ENCODE measurements at regions not wholly inside any gene's neighbourhood (a gene's known extent, or its start where the extent isn't known, plus 50 kb on each side); places are given as distances from the start of the nearest gene placed in this dataset.
"Not testable (repeated sequence)": the region's sequence is repeated elsewhere in the genome, so short reads cannot be mapped to it uniquely, and the experiment has no call there.

DNA sequence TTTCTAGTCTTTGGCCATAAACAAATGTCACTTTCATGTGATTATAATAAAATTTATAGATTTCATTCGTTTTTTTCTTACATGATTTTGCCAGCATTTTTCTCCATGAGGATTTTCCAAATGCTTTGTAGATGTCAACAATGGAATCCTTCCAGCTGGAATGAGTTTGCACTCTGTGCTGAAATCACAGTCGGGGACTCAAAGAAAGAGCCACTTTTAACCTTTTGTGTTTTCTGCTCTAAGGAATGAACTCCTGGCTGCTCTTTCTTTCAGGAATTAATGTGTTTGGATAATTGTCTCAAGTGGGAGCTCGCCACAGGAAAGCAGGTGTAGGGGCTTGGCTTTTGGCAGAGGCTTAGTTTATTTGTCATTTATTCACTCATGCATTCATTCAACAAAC is 372.3 kb upstream of the SALL1 start:
- Histone ChIP-seq H3K27ac (ENCODE audit: low read depth, low read length) (no peak overlapping the region), H3K9me3 (ENCODE audit: control insufficient read depth in 1 of 2, insufficient read depth in 1 of 2, low read depth in 1 of 2, low read length in 2 of 2) (peaks cover 0 to 15% of the 10 kb centered on the region in 2 experiments; a peak in 2 of 4 replicates), H3K4me3 (replicated peaks in 1 of 2; ENCODE audit: low read depth in 1 of 2, low read length in 2 of 2) (no peak overlapping the region), H3K9ac (ENCODE audit: low read length) (no peak overlapping the region), H3K27me3 (ENCODE audit: insufficient read depth, low read length) (no peaks in the 10 kb centered on the region), H3K4me1 (ENCODE audit: control insufficient read depth in 1 of 2, insufficient read depth in 2 of 2, low read length in 2 of 2) (no peaks in the 10 kb centered on the region), H3K4me2 (ENCODE audit: low read length) (no peak overlapping the region), H2AFZ (ENCODE audit: low read depth, low read length, poor library complexity, severe bottlenecking) (no peak overlapping the region), H4K20me1 (ENCODE audit: insufficient read depth) (no peaks in the 10 kb centered on the region), H3K79me2 (ENCODE audit: insufficient read depth, low read length) (no peaks in the 10 kb centered on the region), H3K9me2 (ENCODE audit: insufficient read depth) (no peaks in the 10 kb centered on the region), H3K36me3 (ENCODE audit: control insufficient read depth in 1 of 2, insufficient read depth in 2 of 2, low read length in 2 of 2) (no peaks in the 10 kb centered on the region)
- ChIA-PET POLR2A (no interaction called here), CTCF (no interaction called here), RAD21 (ENCODE audit: low non-redundant PET in 1 of 2, low total read pairs in 2 of 2, uncharacterized antibody in 2 of 2, unreplicated experiment in 2 of 2) (no interaction called here)
- no peak for ATAC-seq
- TF ChIP-seq CBX3 (IDR thresholded peaks at IDR 0.05; ENCODE audit: low read depth), result no peak
- no peak for TF ChIP-seq ZNF274 (IDR thresholded peaks at IDR 0.05; ENCODE audit: low read depth, low read length)
- no peak for TF ChIP-seq CEBPB (IDR thresholded peaks at IDR 0.05; ENCODE audit: low read depth)
- TF ChIP-seq YY1 (IDR thresholded peaks at IDR 0.05; ENCODE audit: extremely low read depth, insufficient replicate concordance, low read depth, low read length), result no peak
- TF ChIP-seq, protein P1, sequence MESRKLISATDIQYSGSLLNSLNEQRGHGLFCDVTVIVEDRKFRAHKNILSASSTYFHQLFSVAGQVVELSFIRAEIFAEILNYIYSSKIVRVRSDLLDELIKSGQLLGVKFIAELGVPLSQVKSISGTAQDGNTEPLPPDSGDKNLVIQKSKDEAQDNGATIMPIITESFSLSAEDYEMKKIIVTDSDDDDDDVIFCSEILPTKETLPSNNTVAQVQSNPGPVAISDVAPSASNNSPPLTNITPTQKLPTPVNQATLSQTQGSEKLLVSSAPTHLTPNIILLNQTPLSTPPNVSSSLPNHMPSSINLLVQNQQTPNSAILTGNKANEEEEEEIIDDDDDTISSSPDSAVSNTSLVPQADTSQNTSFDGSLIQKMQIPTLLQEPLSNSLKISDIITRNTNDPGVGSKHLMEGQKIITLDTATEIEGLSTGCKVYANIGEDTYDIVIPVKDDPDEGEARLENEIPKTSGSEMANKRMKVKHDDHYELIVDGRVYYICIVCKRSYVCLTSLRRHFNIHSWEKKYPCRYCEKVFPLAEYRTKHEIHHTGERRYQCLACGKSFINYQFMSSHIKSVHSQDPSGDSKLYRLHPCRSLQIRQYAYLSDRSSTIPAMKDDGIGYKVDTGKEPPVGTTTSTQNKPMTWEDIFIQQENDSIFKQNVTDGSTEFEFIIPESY (IDR thresholded peaks at IDR 0.05; ENCODE audit: extremely low read depth, insufficient replicate concordance, low read length), result no peak
- no peak for TF ChIP-seq SRF (IDR thresholded peaks at IDR 0.05; ENCODE audit: low read depth)
- BruUV-seq (replicated peaks), result no TSS peak
- DNase-seq (ENCODE audit: low read depth, low spot score), result no peak
- intact Hi-C loops (cut with micrococcal nuclease), result no loop called here

DNA sequence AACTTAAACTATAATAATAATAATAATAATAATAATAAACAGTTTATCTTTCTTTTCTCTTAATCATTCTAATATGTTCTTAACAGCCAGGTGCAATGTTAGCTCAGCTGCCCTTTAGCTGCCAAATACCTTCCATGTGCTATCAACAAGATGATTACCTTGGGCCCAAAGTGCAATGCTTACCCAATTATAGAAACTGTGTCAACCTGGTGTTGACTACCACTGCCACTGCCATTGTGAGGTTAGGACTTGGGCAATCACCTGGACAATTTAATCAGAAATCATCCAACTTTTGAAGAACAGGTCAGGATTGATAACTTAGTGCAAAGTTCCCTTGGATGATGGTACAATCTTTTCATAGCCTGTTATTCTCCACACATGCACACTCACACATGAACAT is 371.8 kb upstream of the SALL1 start:
- Histone ChIP-seq H3K4me1 (ENCODE audit: control insufficient read depth in 1 of 2, insufficient read depth in 2 of 2, low read length in 2 of 2) (no peaks in the 10 kb centered on the region), H3K27ac (ENCODE audit: low read depth, low read length) (no peak overlapping the region), H3K4me2 (ENCODE audit: low read length) (no peak overlapping the region), H4K20me1 (ENCODE audit: insufficient read depth) (no peaks in the 10 kb centered on the region), H3K27me3 (ENCODE audit: insufficient read depth, low read length) (no peaks in the 10 kb centered on the region), H3K79me2 (ENCODE audit: insufficient read depth, low read length) (no peaks in the 10 kb centered on the region), H3K9me3 (ENCODE audit: control insufficient read depth in 1 of 2, insufficient read depth in 1 of 2, low read depth in 1 of 2, low read length in 2 of 2) (peaks cover 0 to 15% of the 10 kb centered on the region in 2 experiments; a peak in 2 of 4 replicates), H3K36me3 (ENCODE audit: control insufficient read depth in 1 of 2, insufficient read depth in 2 of 2, low read length in 2 of 2) (no peaks in the 10 kb centered on the region), H2AFZ (ENCODE audit: low read depth, low read length, poor library complexity, severe bottlenecking) (no peak overlapping the region), H3K9me2 (ENCODE audit: insufficient read depth) (no peaks in the 10 kb centered on the region), H3K4me3 (replicated peaks in 1 of 2; ENCODE audit: low read depth in 1 of 2, low read length in 2 of 2) (no peak overlapping the region), H3K9ac (ENCODE audit: low read length) (no peak overlapping the region)
- intact Hi-C loops (cut with micrococcal nuclease), result no loop called here
- TF ChIP-seq RAD21 (IDR thresholded peaks at IDR 0.05; ENCODE audit: low read depth), result no peak
- no peak for TF ChIP-seq ELF1 (IDR thresholded peaks at IDR 0.05; ENCODE audit: borderline replicate concordance, low read depth)
- TF ChIP-seq FOSL1 (IDR thresholded peaks at IDR 0.05; ENCODE audit: low read depth), result no peak
- TF ChIP-seq, protein P2, sequence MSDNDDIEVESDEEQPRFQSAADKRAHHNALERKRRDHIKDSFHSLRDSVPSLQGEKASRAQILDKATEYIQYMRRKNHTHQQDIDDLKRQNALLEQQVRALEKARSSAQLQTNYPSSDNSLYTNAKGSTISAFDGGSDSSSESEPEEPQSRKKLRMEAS (IDR thresholded peaks at IDR 0.05), result no peak
- TF ChIP-seq POLR2A (IDR thresholded peaks at IDR 0.05; ENCODE audit: borderline replicate concordance, extremely low read depth, insufficient read depth, insufficient read length), result no peak
- TF ChIP-seq JUND (IDR thresholded peaks at IDR 0.05), result no peak
- TF ChIP-seq CEBPB (IDR thresholded peaks at IDR 0.05; ENCODE audit: low read depth), result no peak
- ChIA-PET POLR2A (no interaction called here), RAD21 (ENCODE audit: low non-redundant PET in 1 of 2, low total read pairs in 2 of 2, uncharacterized antibody in 2 of 2, unreplicated experiment in 2 of 2) (no interaction called here), CTCF (no interaction called here)
- no peak for DNase-seq (ENCODE audit: low read depth, low spot score)
- no TSS peak for BruUV-seq (replicated peaks)
- no peak for ATAC-seq

DNA sequence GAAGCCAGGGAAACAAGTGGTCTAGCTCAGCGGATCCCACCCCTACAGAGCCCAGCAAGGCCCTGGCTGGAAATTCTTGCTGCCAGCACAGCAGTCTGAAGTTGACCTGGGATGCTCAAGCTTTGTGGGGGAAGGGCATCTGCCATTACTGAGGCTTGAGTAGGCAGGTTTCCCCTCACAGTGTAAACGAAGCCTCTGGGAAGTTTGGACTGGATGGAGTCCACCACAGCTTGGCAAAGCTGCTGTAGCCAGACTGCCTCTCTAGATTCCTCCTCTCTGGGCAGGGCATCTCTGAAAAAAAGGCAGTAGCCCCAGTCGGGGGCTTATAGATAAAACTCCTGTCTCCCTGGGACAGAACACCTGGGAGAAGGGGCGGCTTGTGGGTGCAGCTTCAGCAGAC is 365.9 kb upstream of the SALL1 start:
- H2AFZ ChIP-seq (ENCODE audit: low read depth, low read length, poor library complexity, severe bottlenecking); H3K9me3 ChIP-seq (ENCODE audit: control insufficient read depth in 1 of 2, insufficient read depth in 1 of 2, low read depth in 1 of 2, low read length in 2 of 2); DNase-seq (ENCODE audit: low read depth, low spot score); H3K79me2 ChIP-seq (ENCODE audit: insufficient read depth, low read length); CTCF ChIA-PET; H3K27me3 ChIP-seq (ENCODE audit: insufficient read depth, low read length); H3K9ac ChIP-seq (ENCODE audit: low read length); H3K27ac ChIP-seq (ENCODE audit: low read depth, low read length); BruUV-seq (replicated peaks); H3K36me3 ChIP-seq (ENCODE audit: control insufficient read depth in 1 of 2, insufficient read depth in 2 of 2, low read length in 2 of 2); ATAC-seq; H3K9me2 ChIP-seq (ENCODE audit: insufficient read depth); POLR2A ChIA-PET; H3K4me2 ChIP-seq (ENCODE audit: low read length); H4K20me1 ChIP-seq (ENCODE audit: insufficient read depth); intact Hi-C loops (cut with micrococcal nuclease); H3K4me1 ChIP-seq (ENCODE audit: control insufficient read depth in 1 of 2, insufficient read depth in 2 of 2, low read length in 2 of 2); RAD21 ChIA-PET (ENCODE audit: low non-redundant PET in 1 of 2, low total read pairs in 2 of 2, uncharacterized antibody in 2 of 2, unreplicated experiment in 2 of 2); H3K4me3 ChIP-seq (replicated peaks in 1 of 2; ENCODE audit: low read depth in 1 of 2, low read length in 2 of 2): not testable (repeated sequence)
